Prostate gland (tissue), 2 donors: ENCODE measurements at regions not wholly inside any gene's neighbourhood (a gene's known extent, or its start where the extent isn't known, plus 50 kb on each side); places are given as distances from the start of the nearest gene placed in this dataset.
"Not testable (repeated sequence)": the region's sequence is repeated elsewhere in the genome, so short reads cannot be mapped to it uniquely, and the experiment has no call there.

Experiments used
- DNase-seq: peaks from one replicate; pipeline ENCODE4 v3.0.0-alpha.2; 2019; ENCODE audit warnings: low spot score
- H3K27ac ChIP-seq, 2 donors: fragments of 200-600 bp; sonication (generic); 2 replicates each; pipeline ENCODE4 v1.5.1; 2017 to 2019
- H3K27me3 ChIP-seq: fragments of 200-600 bp; sonication (generic); replicated peaks from 2 replicates; pipeline ENCODE4 v1.5.1; 2019; ENCODE audit not compliant: insufficient read depth
- H3K36me3 ChIP-seq, 2 donors: fragments of 200-600 bp; sonication (generic); 1 replicate in 1 of 2; 2 replicates in 1 of 2; pipeline versions ENCODE4 v1.5.1 to v1.8.1; 2017 to 2019
- H3K4me1 ChIP-seq: fragments of 200-600 bp; sonication (generic); replicated peaks from 2 replicates; pipeline ENCODE4 v1.5.1; 2019
- H3K4me3 ChIP-seq, 2 donors: fragments of 200-600 bp; sonication (generic); 2 replicates each; pipeline ENCODE4 v1.5.1; 2017 to 2019
- H3K9me3 ChIP-seq: fragments of 200-600 bp; sonication (generic); 2 replicates; pipeline ENCODE4 v1.5.1; 2017
- CTCF ChIP-seq, 4 experiments: fragments of 200-600 bp in 2 of 4; fragments of 450-650 bp in 2 of 4; sonication (generic) in 2 of 4; IDR thresholded peaks; 1 replicate in 3 of 4; 2 replicates in 1 of 4; pipeline ENCODE4 v1.5.1; 2016 to 2019; ENCODE audit warnings: antibody characterized with exemption in 4 of 4, mild to moderate bottlenecking in 2 of 4, moderate library complexity in 2 of 4
- POLR2A ChIP-seq: fragments of 450-650 bp; IDR thresholded peaks from one replicate; pipeline ENCODE4 v1.6.1; 2016; ENCODE audit warnings: antibody characterized with exemption, mild to moderate bottlenecking
- POLR2AphosphoS5 ChIP-seq: sonication (generic); formaldehyde crosslinking; IDR thresholded peaks from one replicate; pipeline ENCODE4 v1.6.1; 2017; ENCODE audit warnings: antibody characterized with exemption
- WGBS: methylation state at CpG from one replicate; pipeline ENCODE4 v1.1.5; 2018; 5-methylcytosine and 5-hydroxymethylcytosine counted together
- intact Hi-C: fragments of 100-400 bp; cut with DNase I; formaldehyde crosslinking; loops from one replicate; pipeline ENCODE4 v1.14.2; 2022

DNA sequence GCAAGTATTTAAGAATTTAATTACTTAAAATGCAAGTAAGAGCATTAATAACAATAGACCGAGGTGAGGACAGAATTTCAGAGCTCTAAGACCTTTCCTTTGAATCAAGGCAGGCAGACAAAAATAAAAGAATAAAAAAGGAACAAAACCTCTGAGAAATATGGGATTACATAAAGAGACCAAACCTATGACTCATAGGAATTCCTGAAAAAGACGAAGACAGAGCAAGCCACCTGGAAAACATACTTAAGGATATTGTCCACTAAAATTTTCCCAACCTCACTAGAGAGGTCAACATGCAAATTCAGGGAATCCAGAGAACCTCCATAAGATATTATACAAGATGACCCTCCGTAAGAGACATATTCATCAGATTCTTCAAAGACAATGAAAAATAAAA is 325.1 kb downstream of the AEBP2 start:
- 81% methylated on average over 3 of the region's 3 CpGs for WGBS
- H3K36me3 ChIP-seq, result no peaks in the 10 kb centered on the region
- no peak for DNase-seq
- intact Hi-C loops, result no loop called here
- TF ChIP-seq CTCF (IDR thresholded peaks at IDR 0.05) (no peak), POLR2A (no peak), POLR2AphosphoS5 (no peak)
- H3K4me3 ChIP-seq, result no peak overlapping the region
- no peaks in the 10 kb centered on the region for H3K27me3 ChIP-seq
- H3K9me3 ChIP-seq, result no peaks in the 10 kb centered on the region
- H3K4me1 ChIP-seq, result no peaks in the 10 kb centered on the region
- no peak overlapping the region for H3K27ac ChIP-seq

DNA sequence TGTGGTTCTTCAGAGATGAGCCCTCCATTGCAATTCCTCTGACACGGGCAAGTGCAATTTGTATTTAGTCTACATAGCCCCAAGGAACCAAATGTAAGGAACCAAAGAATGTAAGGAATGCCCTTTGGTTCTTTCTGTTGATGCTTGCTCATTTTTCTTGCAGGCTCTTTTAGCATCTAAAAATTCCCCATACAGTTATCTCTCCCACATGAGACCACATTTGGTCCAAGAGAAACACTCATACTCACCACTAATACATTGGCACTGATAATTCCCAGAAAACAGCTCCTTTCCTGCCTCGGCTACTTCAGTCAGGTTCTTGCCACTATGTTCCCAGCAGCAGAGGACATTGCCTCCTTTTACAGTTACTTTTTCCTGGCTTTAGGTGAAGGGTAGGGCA is 332.6 kb downstream of the AEBP2 start:
- intact Hi-C loops, result no loop called here
- Histone ChIP-seq H3K27me3 (no peaks in the 10 kb centered on the region), H3K36me3 (no peaks in the 10 kb centered on the region), H3K9me3 (no peaks in the 10 kb centered on the region), H3K4me1 (no peaks in the 10 kb centered on the region), H3K4me3 (no peak overlapping the region), H3K27ac (no peak overlapping the region)
- no peak for DNase-seq
- 32% methylated on average over 2 of the region's 2 CpGs for WGBS
- no peak for TF ChIP-seq POLR2A
- TF ChIP-seq POLR2AphosphoS5, result no peak
- no peak for TF ChIP-seq CTCF (IDR thresholded peaks at IDR 0.05)

GRCh38 chr12:19772776-19773175 is 333.5 kb downstream of the AEBP2 start:
- 93% methylated on average over 3 of the region's 3 CpGs for WGBS
- H3K36me3 ChIP-seq, result no peaks in the 10 kb centered on the region
- no peaks in the 10 kb centered on the region for H3K9me3 ChIP-seq
- no peak for DNase-seq
- no peak for TF ChIP-seq CTCF (IDR thresholded peaks at IDR 0.05)
- no peak for TF ChIP-seq POLR2AphosphoS5
- TF ChIP-seq POLR2A, result no peak
- H3K27ac ChIP-seq, result no peak overlapping the region
- intact Hi-C loops, result no loop called here
- no peaks in the 10 kb centered on the region for H3K27me3 ChIP-seq
- no peaks in the 10 kb centered on the region for H3K4me1 ChIP-seq
- H3K4me3 ChIP-seq, result no peak overlapping the region

DNA sequence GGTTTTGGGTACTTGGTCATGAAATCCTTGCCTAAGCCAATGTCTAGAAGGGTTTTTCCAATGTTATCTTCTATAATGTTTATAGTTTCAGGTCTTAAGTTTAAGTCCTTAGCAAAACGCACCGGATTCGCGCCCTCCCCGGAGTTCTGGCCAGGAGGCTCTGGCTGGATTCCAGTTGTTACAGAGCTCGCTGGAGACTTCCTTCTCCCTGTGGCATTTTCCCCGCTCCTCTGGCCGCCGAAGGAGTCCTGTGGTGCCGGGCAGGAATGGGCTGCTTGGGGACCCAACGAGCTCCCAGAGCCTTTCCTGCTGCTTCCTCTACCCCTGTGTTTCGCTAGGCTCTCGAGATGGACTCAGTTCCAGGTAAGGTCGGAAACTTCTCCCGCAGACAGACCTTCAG is 335.9 kb downstream of the AEBP2 start:
- H3K4me3 ChIP-seq, result no peak overlapping the region

GRCh38 chr12:19775976-19776375 is 336.7 kb downstream of the AEBP2 start:
- H3K4me3 ChIP-seq, H3K27ac ChIP-seq, H3K27me3 ChIP-seq, DNase-seq, H3K4me1 ChIP-seq, intact Hi-C loops, H3K36me3 ChIP-seq, H3K9me3 ChIP-seq: not testable (repeated sequence)
- 97% methylated on average over 19 of the region's 19 CpGs for WGBS

More for the DNA sequence above, 335.9 kb downstream of the AEBP2 start:
- Histone ChIP-seq H3K27ac (no peak overlapping the region), H3K27me3 (no peaks in the 10 kb centered on the region), H3K4me1 (no peaks in the 10 kb centered on the region), H3K9me3 (no peaks in the 10 kb centered on the region), H3K36me3 (no peaks in the 10 kb centered on the region)
- WGBS, result 95% methylated on average over 15 of the region's 15 CpGs
- intact Hi-C loops, result no loop called here
- TF ChIP-seq CTCF (IDR thresholded peaks at IDR 0.05), result no peak
- TF ChIP-seq POLR2AphosphoS5, result no peak
- TF ChIP-seq POLR2A, result no peak
- DNase-seq, result no peak
